ENCODE measurements at regions not wholly inside any gene's neighbourhood (a gene's known extent, or its start where the extent isn't known, plus 50 kb on each side); places are given as distances from the start of the nearest gene placed in this dataset.

DNA sequence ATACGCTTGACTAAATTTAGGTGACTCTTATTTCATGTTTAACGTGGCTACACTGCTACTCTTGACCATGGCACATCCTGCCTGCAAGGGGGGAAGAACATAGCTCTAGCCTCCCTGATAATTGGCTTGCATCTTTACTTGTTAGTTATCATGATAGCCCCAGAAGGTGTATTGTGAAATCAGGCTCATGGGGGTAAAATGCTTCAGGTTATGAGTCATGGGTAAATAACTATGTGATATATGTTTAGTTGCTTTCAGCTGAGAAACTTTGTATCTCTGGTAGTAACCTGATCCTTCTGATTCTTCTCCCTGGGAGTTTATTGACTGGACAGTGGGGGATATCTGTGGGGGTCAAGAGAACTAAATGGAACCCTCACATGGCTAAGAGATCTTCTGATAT is 660.8 kb upstream of the UBE2E2 start:
- no peaks in the 10 kb centered on the region for H3K79me2 ChIP-seq (ENCODE audit: control insufficient read depth, insufficient read depth, low read length)
- no peaks in the 10 kb centered on the region for H3K36me3 ChIP-seq (ENCODE audit: control insufficient read depth, insufficient read depth, low read length)
- TF ChIP-seq ARID3B (CRISPR knock-in tag; IDR thresholded peaks at IDR 0.05; ENCODE audit: borderline replicate concordance) = no peak
- TF ChIP-seq ZNF583 (CRISPR knock-in tag; IDR thresholded peaks at IDR 0.05) = no peak
- TF ChIP-seq DACH1 (IDR thresholded peaks at IDR 0.05; ENCODE audit: partially characterized antibody) = no peak
- TF ChIP-seq CXXC5 (CRISPR knock-in tag; IDR thresholded peaks at IDR 0.05) = no peak
- no peak for TF ChIP-seq KAT8 (IDR thresholded peaks at IDR 0.05; ENCODE audit: low read depth)
- TF ChIP-seq ZBTB8A (IDR thresholded peaks at IDR 0.05; ENCODE audit: partially characterized antibody) = no peak
- no peak for TF ChIP-seq SRSF7 (optimal IDR thresholded peaks at IDR 0.05; ENCODE audit: low read depth, low read length)
- no peak for TF ChIP-seq ZNF644 (tag; IDR thresholded peaks at IDR 0.05; ENCODE audit: low read depth)
- H3K27me3 ChIP-seq (ENCODE audit: control insufficient read depth in 2 of 2, insufficient read depth in 2 of 2, low read length in 2 of 2) = no peaks in the 10 kb centered on the region
- ATAC-seq (no peak), FAIRE-seq (no peak), DNase-seq (ENCODE audit: extremely low read depth in 1 of 4, low spot score in 3 of 4) (no peak)
- no peaks in the 10 kb centered on the region for H3K4me1 ChIP-seq (replicated peaks in 1 of 2; ENCODE audit: control insufficient read depth in 2 of 2, insufficient read depth in 2 of 2, low read length in 2 of 2)
- no peaks in the 10 kb centered on the region for H3K9me1 ChIP-seq (ENCODE audit: control insufficient read depth, insufficient read depth, low read length)
- POLR2A ChIA-PET = no interaction called here
- H2AFZ ChIP-seq (ENCODE audit: low read depth, low read length) = no peak overlapping the region
- H3K27ac ChIP-seq (ENCODE audit: extremely low read depth, low read depth, low read length) = no peak overlapping the region
- no peak overlapping the region for H3K4me2 ChIP-seq (ENCODE audit: insufficient read depth, low read length)
- intact Hi-C loops (cut with micrococcal nuclease) (no loop called here), in situ Hi-C loops (cut with MboI) (no loop called here)
- H4K20me1 ChIP-seq (replicated peaks; ENCODE audit: control insufficient read depth, insufficient read depth, low read length) = no peaks in the 10 kb centered on the region
- H3K9me3 ChIP-seq (replicated peaks; ENCODE audit: control insufficient read depth, insufficient read depth, low read depth, low read length) = 0 out of 2 replicates have a peak, but pooled peaks cover 3% of the 10 kb centered on the region
- no TSS peak for BruUV-seq (replicated peaks)
- H3K9ac ChIP-seq (ENCODE audit: insufficient read depth in 1 of 2, low read depth in 2 of 2, low read length in 2 of 2) = no peak overlapping the region
- WGBS (ENCODE audit: insufficient coverage, low coverage, missing lambda C conversion rate) = 3% methylated on average over 2 of the region's 2 CpGs
- no peak overlapping the region for H3K4me3 ChIP-seq
- CTCF ChIA-PET (ENCODE audit: low intra/inter-chr PET ratio) = no interaction called here
